ENCODE measurements at regions not wholly inside any gene's neighbourhood (a gene's known extent, or its start where the extent isn't known, plus 50 kb on each side); places are given as distances from the start of the nearest gene placed in this dataset.

- no peak overlapping the region for H3K27ac Mint-ChIP-seq
- Histone ChIP-seq H3K79me2 (ENCODE audit: low read depth) (no peaks in the 10 kb centered on the region), H4K20me1 (ENCODE audit: low read depth) (no peaks in the 10 kb centered on the region), H3K4me3 (no peak overlapping the region), H3K27me3 (peaks cover 12% of the 10 kb centered on the region), H2AFZ (replicated peaks) (no peak overlapping the region), H3K4me2 (no peak overlapping the region), H3F3A (ENCODE audit: low read depth) (no peaks in the 10 kb centered on the region), H3K9me3 (ENCODE audit: low read depth) (no peaks in the 10 kb centered on the region), H3K27ac (no peak overlapping the region), H3K4me1 (no peaks in the 10 kb centered on the region), H3K9ac (no peak overlapping the region), H3K36me3 (no peaks in the 10 kb centered on the region)
- H3K36me3 Mint-ChIP-seq, result no peaks in the 10 kb centered on the region
- peaks cover 11% of the 10 kb centered on the region for H3K4me1 Mint-ChIP-seq
- TF ChIP-seq EZH2 (IDR thresholded peaks at IDR 0.05) (no peak), CTCF (IDR thresholded peaks at IDR 0.05) (no peak), EZH2phosphoT487 (IDR thresholded peaks at IDR 0.05) (no peak)
- no peak for DNase-seq (ENCODE audit: low spot score)
- H3K4me3 Mint-ChIP-seq, result no peak overlapping the region
- H3K9me3 Mint-ChIP-seq, result no peaks in the 10 kb centered on the region
- H3K27me3 Mint-ChIP-seq (ENCODE audit: insufficient read depth, low read depth), result peaks cover 6% of the 10 kb centered on the region
These were observed 74.7 kb downstream of the CHST1 start for GRCh38 chr11:45590743-45591142.

- Mint-ChIP-seq H3K4me1 (peaks cover 2% of the 10 kb centered on the region), H3K27ac (no peak overlapping the region), H3K36me3 (no peaks in the 10 kb centered on the region), H3K4me3 (no peak overlapping the region), H3K27me3 (ENCODE audit: insufficient read depth, low read depth) (peaks cover 9% of the 10 kb centered on the region), H3K9me3 (no peaks in the 10 kb centered on the region)
- Histone ChIP-seq H3K9me3 (ENCODE audit: low read depth) (no peaks in the 10 kb centered on the region), H3K27me3 (peaks cover 24% of the 10 kb centered on the region), H3K4me3 (no peak overlapping the region), H2AFZ (replicated peaks) (no peak overlapping the region), H3K9ac (no peak overlapping the region), H3K27ac (no peak overlapping the region), H3K4me1 (no peaks in the 10 kb centered on the region), H3K79me2 (ENCODE audit: low read depth) (no peaks in the 10 kb centered on the region), H3K4me2 (no peak overlapping the region), H3F3A (ENCODE audit: low read depth) (no peaks in the 10 kb centered on the region), H3K36me3 (no peaks in the 10 kb centered on the region), H4K20me1 (ENCODE audit: low read depth) (peaks cover 13% of the 10 kb centered on the region)
- TF ChIP-seq EZH2 (IDR thresholded peaks at IDR 0.05) (no peak), CTCF (IDR thresholded peaks at IDR 0.05) (no peak), EZH2phosphoT487 (IDR thresholded peaks at IDR 0.05) (no peak)
- DNase-seq (ENCODE audit: low spot score), result no peak
These were observed 80.2 kb downstream of the CHST1 start for GRCh38 chr11:45585205-45585604.

GRCh38 chr11:45583981-45584566 lies 81.3 kb downstream of the CHST1 start:
- TF ChIP-seq EZH2 (IDR thresholded peaks at IDR 0.05), result no peak
- TF ChIP-seq EZH2phosphoT487 (IDR thresholded peaks at IDR 0.05), result no peak
- Histone ChIP-seq H3K27ac (no peak overlapping the region), H3K4me2 (no peak overlapping the region), H3K4me3 (no peak overlapping the region), H2AFZ (replicated peaks) (no peak overlapping the region), H3K79me2 (ENCODE audit: low read depth) (no peaks in the 10 kb centered on the region), H3K36me3 (no peaks in the 10 kb centered on the region), H3K4me1 (no peaks in the 10 kb centered on the region), H4K20me1 (ENCODE audit: low read depth) (peaks cover 16% of the 10 kb centered on the region), H3K9me3 (ENCODE audit: low read depth) (no peaks in the 10 kb centered on the region), H3K27me3 (peaks cover 24% of the 10 kb centered on the region), H3K9ac (no peak overlapping the region), H3F3A (ENCODE audit: low read depth) (no peaks in the 10 kb centered on the region)
- Mint-ChIP-seq H3K27ac (no peak overlapping the region), H3K9me3 (no peaks in the 10 kb centered on the region), H3K36me3 (no peaks in the 10 kb centered on the region), H3K27me3 (ENCODE audit: insufficient read depth, low read depth) (peaks cover 12% of the 10 kb centered on the region), H3K4me1 (peaks cover 2% of the 10 kb centered on the region), H3K4me3 (no peak overlapping the region)
- no peak for DNase-seq (ENCODE audit: low spot score)

- Histone ChIP-seq H3K9ac (no peak overlapping the region), H3F3A (ENCODE audit: low read depth) (no peaks in the 10 kb centered on the region), H3K27ac (no peak overlapping the region), H3K4me3 (no peak overlapping the region), H3K4me1 (peaks cover 13% of the 10 kb centered on the region), H4K20me1 (ENCODE audit: low read depth) (peaks cover 16% of the 10 kb centered on the region), H2AFZ (replicated peaks) (no peak overlapping the region), H3K9me3 (ENCODE audit: low read depth) (no peaks in the 10 kb centered on the region), H3K27me3 (peaks cover 8% of the 10 kb centered on the region), H3K36me3 (no peaks in the 10 kb centered on the region), H3K4me2 (no peak overlapping the region), H3K79me2 (ENCODE audit: low read depth) (no peaks in the 10 kb centered on the region)
- Mint-ChIP-seq H3K9me3 (peaks cover 3% of the 10 kb centered on the region), H3K27me3 (ENCODE audit: insufficient read depth, low read depth) (peaks cover 19% of the 10 kb centered on the region), H3K4me3 (no peak overlapping the region), H3K36me3 (no peaks in the 10 kb centered on the region), H3K4me1 (peaks cover 29% of the 10 kb centered on the region), H3K27ac (no peak overlapping the region)
- DNase-seq (ENCODE audit: low spot score), result peak; percentile 65
- TF ChIP-seq EZH2 (IDR thresholded peaks at IDR 0.05) (no peak), EZH2phosphoT487 (IDR thresholded peaks at IDR 0.05) (no peak), CTCF (IDR thresholded peaks at IDR 0.05) (no peak)
These were observed 85.0 kb downstream of the CHST1 start for GRCh38 chr11:45580399-45580798.

Measured in neural progenitor cell (in vitro differentiated cells).